Smooth muscle cell (in vitro differentiated cells): ENCODE measurements at regions not wholly inside any gene's neighbourhood (a gene's known extent, or its start where the extent isn't known, plus 50 kb on each side); places are given as distances from the start of the nearest gene placed in this dataset.

Experiments
- DNase-seq: peaks from one replicate; lab custom pipeline; 2025; ENCODE audit not compliant: unreplicated experiment; lab: John Stamatoyannopoulos, UW
- H2AFZ ChIP-seq: fragments of 200-600 bp; sonication (generic); 2 replicates; pipeline ENCODE4 v1.6.0; 2016; ENCODE audit warnings: antibody characterized with exemption, low read depth, mild to moderate bottlenecking
- H3F3A ChIP-seq: fragments of 200-600 bp; sonication (generic); 2 replicates; pipeline ENCODE4 v1.6.0; 2017; ENCODE audit warnings: antibody characterized with exemption, low read depth
- H3K27ac ChIP-seq: fragments of 200-600 bp; sonication (generic); 2 replicates; pipeline ENCODE4 v1.5.1; 2016; ENCODE audit warnings: low read depth, mild to moderate bottlenecking
- H3K27me3 ChIP-seq: fragments of 200-600 bp; sonication (generic); 2 replicates; pipeline ENCODE4 v1.6.1; 2016; ENCODE audit warnings: low read depth, mild to moderate bottlenecking
- H3K36me3 ChIP-seq: fragments of 200-600 bp; sonication (generic); 2 replicates; pipeline ENCODE4 v1.5.1; 2016; ENCODE audit warnings: low read depth
- H3K4me1 ChIP-seq: fragments of 200-600 bp; sonication (generic); 2 replicates; pipeline ENCODE4 v1.5.1; 2016; ENCODE audit warnings: low read depth
- H3K4me2 ChIP-seq: fragments of 200-600 bp; sonication (generic); 2 replicates; pipeline ENCODE4 v1.6.0; 2016; ENCODE audit warnings: mild to moderate bottlenecking
- H3K4me3 ChIP-seq: fragments of 200-600 bp; sonication (generic); 2 replicates; pipeline ENCODE4 v1.5.1; 2016; ENCODE audit warnings: mild to moderate bottlenecking
- H3K79me2 ChIP-seq: fragments of 200-600 bp; sonication (generic); 2 replicates; pipeline ENCODE4 v1.6.0; 2016; ENCODE audit warnings: low read depth, mild to moderate bottlenecking
- H3K9ac ChIP-seq: fragments of 200-600 bp; sonication (generic); 2 replicates; pipeline ENCODE4 v1.6.0; 2016; ENCODE audit warnings: low read depth
- H3K9me3 ChIP-seq: fragments of 200-600 bp; sonication (generic); replicated peaks from 2 replicates; pipeline ENCODE4 v1.5.1; 2016; ENCODE audit warnings: low read depth
- H4K20me1 ChIP-seq: fragments of 200-600 bp; sonication (generic); 2 replicates; pipeline ENCODE4 v1.6.0; 2016; ENCODE audit warnings: low read depth
- CTCF ChIP-seq: fragments of 200-600 bp; sonication (generic); IDR thresholded peaks from 2 replicates; pipeline ENCODE4 v1.5.1; 2017; ENCODE audit warnings: borderline replicate concordance, mild to moderate bottlenecking, antibody characterized with exemption; ENCODE audit not compliant: insufficient read depth, poor library complexity, severe bottlenecking
- WGBS: methylation state at CpG from one replicate; pipeline ENCODE4 v1.1.7; 2016; ENCODE audit warnings: low lambda C conversion rate; 5-methylcytosine and 5-hydroxymethylcytosine counted together

DNA sequence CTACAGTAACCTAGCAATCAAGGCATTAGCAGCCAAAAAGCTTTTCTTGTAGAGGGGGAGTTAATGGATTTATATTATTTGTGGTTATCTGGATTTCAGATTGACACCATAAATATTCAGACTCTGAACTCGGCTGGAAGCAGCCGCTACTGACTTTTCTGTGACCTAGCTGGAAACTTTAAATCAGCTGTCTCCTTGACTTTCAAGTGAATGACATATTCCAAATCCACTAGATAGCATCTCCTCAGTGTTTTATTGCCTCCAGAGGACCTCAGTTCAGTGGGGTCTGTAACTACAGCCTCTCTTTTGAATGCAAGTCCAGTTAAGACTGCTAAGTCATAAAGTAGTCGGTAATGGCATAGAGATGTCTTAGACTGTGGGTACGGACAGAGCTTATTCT, 448.5 kb downstream of the NUF2 start:
- Histone ChIP-seq H3K9ac (no peak overlapping the region), H4K20me1 (no peaks in the 10 kb centered on the region), H3K9me3 (no peaks in the 10 kb centered on the region), H3K4me1 (no peaks in the 10 kb centered on the region), H3K4me2 (peak overlapping the region; percentile 19), H3K36me3 (no peaks in the 10 kb centered on the region), H3K4me3 (no peak overlapping the region), H3K79me2 (no peaks in the 10 kb centered on the region), H2AFZ (no peak overlapping the region), H3F3A (no peaks in the 10 kb centered on the region), H3K27me3 (no peaks in the 10 kb centered on the region), H3K27ac (no peak overlapping the region)
- 21% methylated on average over 4 of the region's 4 CpGs for WGBS
- no peak for DNase-seq
- TF ChIP-seq CTCF: no peak

GRCh38 chr1:163771637-163772036, 449.9 kb downstream of the NUF2 start:
- Histone ChIP-seq H3K4me2 (no peak overlapping the region), H3K27me3 (no peaks in the 10 kb centered on the region), H3K4me3 (no peak overlapping the region), H3K9ac (no peak overlapping the region), H3K9me3 (no peaks in the 10 kb centered on the region), H3K36me3 (no peaks in the 10 kb centered on the region), H3F3A (no peaks in the 10 kb centered on the region), H2AFZ (no peak overlapping the region), H4K20me1 (no peaks in the 10 kb centered on the region), H3K27ac (no peak overlapping the region), H3K79me2 (no peaks in the 10 kb centered on the region), H3K4me1 (no peaks in the 10 kb centered on the region)
- DNase-seq: no peak
- WGBS: 66% methylated on average over 2 of the region's 2 CpGs
- TF ChIP-seq CTCF: no peak

DNA sequence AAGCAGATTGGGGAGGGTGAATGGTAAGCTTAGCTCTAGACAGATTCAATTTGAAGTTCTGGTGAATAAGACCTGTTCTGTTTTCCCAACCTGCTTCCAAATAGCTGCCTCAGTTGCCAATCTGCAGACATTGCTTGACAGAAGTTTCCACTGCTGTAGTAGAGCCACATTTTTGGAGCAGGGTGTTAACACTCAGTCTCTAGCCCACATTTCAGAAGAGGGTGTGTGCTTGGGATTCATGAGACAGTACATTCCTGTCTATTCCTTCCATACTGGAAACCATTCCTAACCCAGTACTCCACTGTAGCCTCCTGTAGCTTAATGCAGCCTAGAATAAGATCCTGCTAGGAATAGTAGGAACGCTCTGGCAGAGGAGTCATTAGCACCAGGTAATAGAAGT, 450.5 kb downstream of the NUF2 start:
- TF ChIP-seq CTCF: no peak
- H3K4me1 ChIP-seq: no peaks in the 10 kb centered on the region
- 80% methylated on average over 1 of the region's 1 CpG for WGBS
- H3K79me2 ChIP-seq: no peaks in the 10 kb centered on the region
- H3K4me3 ChIP-seq: no peak overlapping the region
- H3K36me3 ChIP-seq: no peaks in the 10 kb centered on the region
- DNase-seq: no peak
- H2AFZ ChIP-seq: no peak overlapping the region
- H4K20me1 ChIP-seq: no peaks in the 10 kb centered on the region
- no peaks in the 10 kb centered on the region for H3K9me3 ChIP-seq
- no peak overlapping the region for H3K4me2 ChIP-seq
- no peak overlapping the region for H3K9ac ChIP-seq
- H3F3A ChIP-seq: no peaks in the 10 kb centered on the region
- no peak overlapping the region for H3K27ac ChIP-seq
- H3K27me3 ChIP-seq: no peaks in the 10 kb centered on the region

DNA sequence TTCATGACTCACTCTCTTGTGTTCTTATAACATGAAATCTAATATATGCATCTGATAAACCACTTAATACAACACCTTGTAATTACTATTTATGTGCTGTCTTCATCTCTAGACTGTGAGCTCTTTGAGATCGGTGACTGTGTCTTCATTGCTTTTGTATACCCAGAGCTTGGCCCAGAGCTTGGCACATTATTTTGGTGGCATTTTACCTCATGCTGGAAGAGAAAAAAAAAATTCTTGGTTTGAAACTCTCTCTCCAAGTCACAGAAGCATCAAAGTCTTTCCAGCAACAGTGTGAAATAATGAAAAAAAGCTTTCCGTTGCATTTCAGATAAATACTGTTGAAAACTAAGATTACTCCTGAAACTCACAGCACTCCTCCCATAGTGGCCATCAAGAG, 451.6 kb downstream of the NUF2 start:
- no peak overlapping the region for H3K4me3 ChIP-seq
- no peaks in the 10 kb centered on the region for H3F3A ChIP-seq
- no peak for TF ChIP-seq CTCF
- no peak overlapping the region for H3K9ac ChIP-seq
- WGBS: 87% methylated on average over 2 of the region's 2 CpGs
- no peaks in the 10 kb centered on the region for H3K9me3 ChIP-seq
- H3K27ac ChIP-seq: no peak overlapping the region
- no peak overlapping the region for H3K4me2 ChIP-seq
- no peaks in the 10 kb centered on the region for H3K27me3 ChIP-seq
- DNase-seq: no peak
- no peaks in the 10 kb centered on the region for H3K4me1 ChIP-seq
- no peak overlapping the region for H2AFZ ChIP-seq
- H3K79me2 ChIP-seq: no peaks in the 10 kb centered on the region
- H3K36me3 ChIP-seq: no peaks in the 10 kb centered on the region
- H4K20me1 ChIP-seq: no peaks in the 10 kb centered on the region
